PC-9 (cell line): ENCODE measurements at regions not wholly inside any gene's neighbourhood (a gene's known extent, or its start where the extent isn't known, plus 50 kb on each side); places are given as distances from the start of the nearest gene placed in this dataset.

ENCODE experiments used
- CTCF ChIP-seq: fragments of 200-600 bp; sonication (generic); conservative IDR thresholded peaks from 2 replicates; pipeline ENCODE4 v1.6.1; 2017; ENCODE audit warnings: mixed run types, antibody characterized with exemption, mild to moderate bottlenecking, moderate library complexity
- EZH2 ChIP-seq: fragments of 200-600 bp; sonication (generic); IDR thresholded peaks from 2 replicates; pipeline ENCODE4 v1.8.0; 2017; ENCODE audit warnings: antibody characterized with exemption, low read depth

- TF ChIP-seq CTCF (no peak), EZH2 (no peak)
These were observed 52.6 kb upstream of the TOP3B start for GRCh38 chr22:22035203-22035602.
